ENCODE measurements at regions not wholly inside any gene's neighbourhood (a gene's known extent, or its start where the extent isn't known, plus 50 kb on each side); places are given as distances from the start of the nearest gene placed in this dataset.

DNA sequence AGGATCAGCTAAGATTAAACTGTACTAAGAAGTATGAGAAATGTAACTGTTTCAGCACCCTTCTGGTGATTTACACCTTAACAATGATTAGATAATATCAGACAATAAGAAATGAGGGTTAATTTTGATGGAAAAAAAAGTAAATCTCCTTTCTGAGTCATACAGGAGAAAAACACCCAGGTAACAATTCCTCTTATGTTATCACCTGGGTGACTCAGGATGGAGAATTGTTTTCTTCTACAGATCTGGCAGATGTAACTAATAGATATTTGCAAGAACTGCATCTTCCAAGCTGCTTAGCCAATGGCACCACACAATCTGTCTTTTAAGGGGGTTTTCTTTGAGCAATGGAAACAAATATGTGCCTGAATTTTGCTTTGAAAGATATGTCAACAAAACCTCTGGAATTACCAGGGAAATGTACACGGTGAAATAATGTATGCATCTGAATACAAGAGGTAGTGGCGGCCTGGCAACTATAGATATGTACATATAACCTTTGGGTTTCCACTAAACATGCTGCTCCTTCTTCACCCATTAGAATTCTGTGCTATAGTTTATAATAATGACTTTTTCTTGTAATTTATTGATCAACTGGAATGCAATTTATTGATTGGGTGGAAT is 407.9 kb downstream of the CPS1 start:
- no peaks in the 10 kb centered on the region for H3K4me1 ChIP-seq (ENCODE audit: control insufficient read depth in 4 of 4, insufficient read depth in 4 of 4, low read length in 3 of 4)
- H3K9ac ChIP-seq (ENCODE audit: low read depth in 1 of 2, low read length in 2 of 2): no peak overlapping the region
- no peak overlapping the region for H3K27ac ChIP-seq (ENCODE audit: low read depth in 1 of 2, low read length in 2 of 2)
- no peak overlapping the region for H3K4me3 ChIP-seq (ENCODE audit: low read depth in 1 of 3, low read length in 3 of 3)
- no peaks in the 10 kb centered on the region for H3K9me3 ChIP-seq (ENCODE audit: control insufficient read depth in 4 of 4, low read length in 3 of 4)
- no peaks in the 10 kb centered on the region for H3K36me3 ChIP-seq (ENCODE audit: control insufficient read depth in 4 of 4, insufficient read depth in 3 of 4, low read depth in 1 of 4, low read length in 3 of 4)
- H3K27me3 ChIP-seq (ENCODE audit: control insufficient read depth in 4 of 4, insufficient read depth in 4 of 4, low read length in 3 of 4): no peaks in the 10 kb centered on the region
- DNase-seq (ENCODE audit: low spot score): no peak
- TF ChIP-seq SP1 (IDR thresholded peaks at IDR 0.05) (no peak), GABPA (IDR thresholded peaks at IDR 0.05 in 1 of 2, conservative IDR thresholded peaks at IDR 0.05 in 1 of 2) (no peak), HNF4G (IDR thresholded peaks at IDR 0.05) (no peak), FOXA2 (IDR thresholded peaks at IDR 0.05) (no peak), ZBTB33 (IDR thresholded peaks at IDR 0.05) (no peak), FOXA1 (IDR thresholded peaks at IDR 0.05) (no peak)
- TF ChIP-seq, protein P1, sequence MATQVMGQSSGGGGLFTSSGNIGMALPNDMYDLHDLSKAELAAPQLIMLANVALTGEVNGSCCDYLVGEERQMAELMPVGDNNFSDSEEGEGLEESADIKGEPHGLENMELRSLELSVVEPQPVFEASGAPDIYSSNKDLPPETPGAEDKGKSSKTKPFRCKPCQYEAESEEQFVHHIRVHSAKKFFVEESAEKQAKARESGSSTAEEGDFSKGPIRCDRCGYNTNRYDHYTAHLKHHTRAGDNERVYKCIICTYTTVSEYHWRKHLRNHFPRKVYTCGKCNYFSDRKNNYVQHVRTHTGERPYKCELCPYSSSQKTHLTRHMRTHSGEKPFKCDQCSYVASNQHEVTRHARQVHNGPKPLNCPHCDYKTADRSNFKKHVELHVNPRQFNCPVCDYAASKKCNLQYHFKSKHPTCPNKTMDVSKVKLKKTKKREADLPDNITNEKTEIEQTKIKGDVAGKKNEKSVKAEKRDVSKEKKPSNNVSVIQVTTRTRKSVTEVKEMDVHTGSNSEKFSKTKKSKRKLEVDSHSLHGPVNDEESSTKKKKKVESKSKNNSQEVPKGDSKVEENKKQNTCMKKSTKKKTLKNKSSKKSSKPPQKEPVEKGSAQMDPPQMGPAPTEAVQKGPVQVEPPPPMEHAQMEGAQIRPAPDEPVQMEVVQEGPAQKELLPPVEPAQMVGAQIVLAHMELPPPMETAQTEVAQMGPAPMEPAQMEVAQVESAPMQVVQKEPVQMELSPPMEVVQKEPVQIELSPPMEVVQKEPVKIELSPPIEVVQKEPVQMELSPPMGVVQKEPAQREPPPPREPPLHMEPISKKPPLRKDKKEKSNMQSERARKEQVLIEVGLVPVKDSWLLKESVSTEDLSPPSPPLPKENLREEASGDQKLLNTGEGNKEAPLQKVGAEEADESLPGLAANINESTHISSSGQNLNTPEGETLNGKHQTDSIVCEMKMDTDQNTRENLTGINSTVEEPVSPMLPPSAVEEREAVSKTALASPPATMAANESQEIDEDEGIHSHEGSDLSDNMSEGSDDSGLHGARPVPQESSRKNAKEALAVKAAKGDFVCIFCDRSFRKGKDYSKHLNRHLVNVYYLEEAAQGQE (IDR thresholded peaks at IDR 0.05): no peak
- 74% methylated on average over 2 of the region's 2 CpGs for WGBS

GRCh38 chr2:210965472-210965871 is 409.1 kb downstream of the CPS1 start:
- no peaks in the 10 kb centered on the region for H3K36me3 ChIP-seq (ENCODE audit: control insufficient read depth in 4 of 4, insufficient read depth in 3 of 4, low read depth in 1 of 4, low read length in 3 of 4)
- no peaks in the 10 kb centered on the region for H3K27me3 ChIP-seq (ENCODE audit: control insufficient read depth in 4 of 4, insufficient read depth in 4 of 4, low read length in 3 of 4)
- H3K4me1 ChIP-seq (ENCODE audit: control insufficient read depth in 4 of 4, insufficient read depth in 4 of 4, low read length in 3 of 4): no peaks in the 10 kb centered on the region
- H3K27ac ChIP-seq (ENCODE audit: low read depth in 1 of 2, low read length in 2 of 2): no peak overlapping the region
- H3K4me3 ChIP-seq (ENCODE audit: low read depth in 1 of 3, low read length in 3 of 3): no peak overlapping the region
- H3K9ac ChIP-seq (ENCODE audit: low read depth in 1 of 2, low read length in 2 of 2): no peak overlapping the region
- 69% methylated on average over 3 of the region's 3 CpGs for WGBS
- H3K9me3 ChIP-seq (ENCODE audit: control insufficient read depth in 4 of 4, low read length in 3 of 4): no peaks in the 10 kb centered on the region
- DNase-seq (ENCODE audit: low spot score): no peak
- TF ChIP-seq NR2F2 (IDR thresholded peaks at IDR 0.05): no peak
- no peak for TF ChIP-seq SP1 (IDR thresholded peaks at IDR 0.05)

DNA sequence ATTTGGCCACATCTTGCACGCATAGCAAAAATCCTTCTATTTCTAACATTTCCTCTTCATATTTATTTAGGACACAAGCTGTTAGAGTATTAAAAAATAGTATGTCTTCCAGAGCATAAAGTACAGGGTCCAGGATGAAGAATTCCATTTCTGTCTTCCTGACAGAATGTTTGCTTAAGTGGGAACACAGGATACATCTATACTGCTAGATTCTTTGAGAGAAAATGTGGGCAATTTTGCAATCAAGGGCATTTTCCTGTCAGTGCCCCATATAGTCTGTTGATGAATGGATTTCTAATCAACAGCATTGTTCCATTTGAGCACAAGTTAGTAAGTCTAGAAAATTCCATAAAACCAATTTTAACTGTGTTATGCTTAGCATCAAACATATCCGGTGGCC is 409.9 kb downstream of the CPS1 start:
- WGBS: 88% methylated on average over 2 of the region's 2 CpGs
- TF ChIP-seq EGR1 (IDR thresholded peaks at IDR 0.05; ENCODE audit: low read depth in 2 of 2) (no peak), RAD21 (IDR thresholded peaks at IDR 0.05) (no peak)
- no peaks in the 10 kb centered on the region for H3K9me3 ChIP-seq (ENCODE audit: control insufficient read depth in 4 of 4, low read length in 3 of 4)

More for the DNA sequence above, 409.9 kb downstream of the CPS1 start:
- H3K27me3 ChIP-seq (ENCODE audit: control insufficient read depth in 4 of 4, insufficient read depth in 4 of 4, low read length in 3 of 4): no peaks in the 10 kb centered on the region
- no peak overlapping the region for H3K9ac ChIP-seq (ENCODE audit: low read depth in 1 of 2, low read length in 2 of 2)
- DNase-seq (ENCODE audit: low spot score): no peak
- H3K4me3 ChIP-seq (ENCODE audit: low read depth in 1 of 3, low read length in 3 of 3): no peak overlapping the region
- H3K36me3 ChIP-seq (ENCODE audit: control insufficient read depth in 4 of 4, insufficient read depth in 3 of 4, low read depth in 1 of 4, low read length in 3 of 4): no peaks in the 10 kb centered on the region
- H3K4me1 ChIP-seq (ENCODE audit: control insufficient read depth in 4 of 4, insufficient read depth in 4 of 4, low read length in 3 of 4): no peaks in the 10 kb centered on the region
- no peak overlapping the region for H3K27ac ChIP-seq (ENCODE audit: low read depth in 1 of 2, low read length in 2 of 2)

Measured in liver (tissue), 7 donors.